GM12872 (cell line): ENCODE measurements at regions not wholly inside any gene's neighbourhood (a gene's known extent, or its start where the extent isn't known, plus 50 kb on each side); places are given as distances from the start of the nearest gene placed in this dataset.

Experiments used
- CTCF ChIP-seq: IDR thresholded peaks from 3 replicates; pipeline ENCODE4 v1.5.1; 2011; ENCODE audit warnings: low read depth, mild to moderate bottlenecking, low read length, moderate library complexity; ENCODE audit not compliant: insufficient read depth

- TF ChIP-seq CTCF, result no peak
These were observed 488.4 kb upstream of the PIK3C3 start for GRCh38 chr18:41466436-41467160.

GRCh38 chr18:41465386-41465785 is 489.6 kb upstream of the PIK3C3 start:
- TF ChIP-seq CTCF, result no peak

- TF ChIP-seq CTCF, result no peak
These were observed 490.8 kb upstream of the PIK3C3 start for GRCh38 chr18:41464278-41464677.

- TF ChIP-seq CTCF, result no peak
These were observed 492.1 kb upstream of the PIK3C3 start for GRCh38 chr18:41462946-41463345.

- TF ChIP-seq CTCF, result no peak
These were observed 493.9 kb upstream of the PIK3C3 start for GRCh38 chr18:41461114-41461513.

GRCh38 chr18:41459656-41460055 is 495.4 kb upstream of the PIK3C3 start:
- TF ChIP-seq CTCF, result no peak

- TF ChIP-seq CTCF, result no peak
These were observed 496.7 kb upstream of the PIK3C3 start for GRCh38 chr18:41458376-41458775.

- TF ChIP-seq CTCF, result no peak
These were observed 497.2 kb upstream of the PIK3C3 start for GRCh38 chr18:41457765-41458326.
